NCI-H1694 (cell line): ENCODE measurements at regions not wholly inside any gene's neighbourhood (a gene's known extent, or its start where the extent isn't known, plus 50 kb on each side); places are given as distances from the start of the nearest gene placed in this dataset.

Experiments used
- DNase-seq: peaks from one replicate; lab custom pipeline; 2025; lab: John Stamatoyannopoulos, UW

- DNase-seq, result no peak
Observed at GRCh38 chr4:125135652-125136051, 179.1 kb upstream of the FAT4 start.

DNA sequence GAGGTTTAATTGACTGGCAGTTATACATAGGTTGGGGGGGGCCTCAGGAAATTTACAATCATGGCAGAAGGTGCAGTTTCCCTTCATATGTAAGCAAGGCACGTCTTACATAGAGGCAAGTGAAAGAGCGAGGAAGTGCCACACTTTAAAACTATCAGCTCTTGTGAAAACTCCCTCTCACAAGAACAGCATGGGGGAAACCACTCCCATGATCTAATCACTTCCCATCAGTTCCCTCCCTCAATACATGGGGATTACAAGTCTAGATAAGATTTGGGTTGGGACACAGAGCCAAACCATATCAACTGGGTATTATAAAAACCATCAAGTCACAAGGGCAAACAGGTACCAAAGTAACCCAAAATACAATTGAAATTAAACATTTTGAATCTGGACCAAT is 182.0 kb upstream of the FAT4 start:
- no peak for DNase-seq

- DNase-seq, result no peak
Observed at GRCh38 chr4:125131891-125132680, 182.7 kb upstream of the FAT4 start.

DNA sequence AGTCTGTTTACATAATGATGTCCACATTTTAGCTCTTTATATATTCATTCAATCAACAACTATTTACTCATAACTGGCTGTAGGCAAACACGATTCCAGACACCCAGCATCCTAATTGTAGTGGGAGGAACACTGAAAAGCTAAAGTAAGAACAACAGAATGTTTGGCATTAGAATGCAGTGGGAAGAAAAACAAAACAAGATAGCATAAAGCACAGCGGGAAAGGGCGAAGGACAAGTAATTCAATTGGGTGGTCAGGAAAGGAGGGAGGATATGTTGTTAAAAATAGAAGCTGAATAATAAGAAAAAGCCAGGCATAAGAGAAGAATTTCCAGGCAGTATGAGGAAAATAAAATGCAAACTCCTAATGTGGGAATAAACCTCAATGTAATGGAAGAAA is 189.5 kb upstream of the FAT4 start:
- no peak for DNase-seq

GRCh38 chr4:125123570-125124109 is 191.1 kb upstream of the FAT4 start:
- no peak for DNase-seq

DNA sequence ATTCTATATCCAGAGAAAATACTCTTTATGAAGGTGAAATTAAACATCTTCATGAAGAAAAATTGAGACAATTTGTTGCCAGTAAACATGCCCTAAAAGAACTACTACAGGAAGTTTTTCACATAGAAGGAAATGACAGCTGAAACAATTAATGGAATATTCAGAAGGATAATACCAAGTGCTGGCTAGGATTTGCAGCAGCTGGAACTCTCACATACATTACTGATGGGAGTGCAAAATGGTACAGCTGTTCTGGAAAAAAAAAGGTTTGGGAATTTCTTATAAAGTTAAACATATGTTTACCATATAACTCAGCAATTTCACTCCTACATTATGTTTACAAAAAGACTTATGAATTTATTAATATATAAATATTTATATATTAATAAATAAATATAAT is 193.2 kb upstream of the FAT4 start:
- DNase-seq, result no peak

DNA sequence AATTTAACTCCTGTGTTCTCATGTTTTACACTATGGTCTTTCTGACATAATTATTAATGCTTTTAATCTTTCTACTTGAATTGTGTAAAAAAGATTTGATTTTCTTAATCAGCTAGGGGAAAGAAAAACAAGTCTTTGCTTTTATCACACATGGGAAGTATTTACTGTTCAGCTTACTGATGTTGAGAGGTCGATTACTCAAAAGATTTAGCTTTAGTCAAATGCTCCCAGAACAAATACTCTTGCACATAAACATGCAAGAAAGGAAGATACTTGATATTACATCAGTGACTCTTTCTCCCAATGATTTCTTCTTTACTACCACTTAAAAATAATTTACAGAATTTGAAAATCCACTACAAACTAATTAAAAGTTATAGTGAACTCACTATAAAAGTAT is 198.3 kb upstream of the FAT4 start:
- no peak for DNase-seq

DNA sequence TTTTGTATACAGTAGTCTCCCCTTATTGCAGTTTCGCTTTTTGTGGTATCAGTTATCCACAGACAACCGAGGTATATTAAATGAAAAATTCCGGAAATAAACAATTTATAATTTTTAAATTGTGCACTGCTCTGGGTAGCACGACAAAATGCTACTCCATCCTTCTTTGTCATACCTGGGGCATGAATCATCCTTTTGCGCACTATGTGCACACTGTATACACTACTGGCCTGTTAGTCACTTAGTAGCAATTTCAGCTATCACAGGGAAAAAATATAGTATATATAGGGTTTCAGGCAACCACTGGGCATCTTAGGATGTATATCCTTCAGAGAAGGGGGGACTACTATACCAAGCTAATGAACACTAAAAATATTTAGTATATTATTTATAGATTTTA is 198.8 kb upstream of the FAT4 start:
- no peak for DNase-seq

- no peak for DNase-seq
Observed at GRCh38 chr4:125115476-125115875, 199.3 kb upstream of the FAT4 start.

- no peak for DNase-seq
Observed at GRCh38 chr4:125112536-125112935, 202.2 kb upstream of the FAT4 start.

DNA sequence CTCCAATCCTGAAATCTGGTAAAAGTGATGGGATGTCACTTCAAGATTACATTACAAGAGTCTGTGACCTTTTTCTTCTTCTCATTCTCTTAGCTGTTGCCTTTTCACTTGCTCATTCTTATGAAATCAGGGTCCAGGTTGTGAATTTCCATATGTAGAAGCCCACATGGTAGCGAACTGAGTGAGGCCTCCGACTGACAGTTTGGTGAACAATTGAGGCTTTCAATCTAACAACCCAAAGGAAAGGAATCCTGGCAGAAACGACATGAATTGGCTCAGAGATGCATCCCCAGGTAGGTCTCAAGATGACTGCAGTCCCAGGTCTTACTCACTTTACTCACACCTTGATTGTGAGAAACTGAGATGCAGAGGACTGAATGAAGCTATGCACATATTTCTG is 203.4 kb upstream of the FAT4 start:
- DNase-seq, result no peak

DNA sequence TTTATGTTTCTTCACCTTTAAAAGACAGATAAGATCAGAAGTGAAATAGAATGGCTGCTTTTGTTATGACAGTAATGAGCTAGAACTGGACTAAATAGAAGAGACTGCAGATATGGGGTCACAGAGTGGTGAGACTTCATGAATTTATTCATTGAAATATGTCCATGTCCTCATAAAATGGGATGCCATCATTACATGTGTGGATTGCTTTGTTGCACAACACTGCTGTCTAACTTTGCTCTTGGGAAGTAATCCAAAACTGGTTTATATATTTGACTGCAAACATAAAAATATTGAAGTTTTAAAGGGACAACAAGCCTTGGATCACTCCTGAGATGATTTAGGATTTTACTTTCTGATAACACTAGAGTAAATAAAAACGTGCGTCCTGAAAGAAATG is 209.2 kb upstream of the FAT4 start:
- DNase-seq, result no peak

GRCh38 chr4:125104616-125105015 is 210.1 kb upstream of the FAT4 start:
- DNase-seq, result no peak

DNA sequence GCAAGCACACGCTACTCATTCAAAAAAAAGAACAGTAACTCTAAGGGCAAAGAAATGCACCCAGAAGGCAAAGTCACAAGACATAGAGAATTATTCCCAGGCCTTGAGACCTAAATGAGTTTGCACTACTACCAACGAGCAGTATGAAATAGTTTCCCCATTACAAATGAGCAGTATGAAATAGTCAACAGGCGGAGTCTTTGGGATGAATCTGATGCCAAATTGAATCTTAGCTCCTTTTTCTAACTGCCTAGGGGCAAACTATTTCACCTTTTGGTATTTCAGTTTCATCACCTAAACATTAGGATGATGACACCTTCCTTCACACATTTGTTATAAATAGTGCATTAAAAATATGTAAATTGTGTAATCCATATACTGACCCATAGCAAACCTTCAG is 213.0 kb upstream of the FAT4 start:
- DNase-seq, result no peak

- DNase-seq, result no peak
Observed at GRCh38 chr4:125097729-125098128, 217.0 kb upstream of the FAT4 start.

- no peak for DNase-seq
Observed at GRCh38 chr4:125096662-125097061, 218.1 kb upstream of the FAT4 start.

DNA sequence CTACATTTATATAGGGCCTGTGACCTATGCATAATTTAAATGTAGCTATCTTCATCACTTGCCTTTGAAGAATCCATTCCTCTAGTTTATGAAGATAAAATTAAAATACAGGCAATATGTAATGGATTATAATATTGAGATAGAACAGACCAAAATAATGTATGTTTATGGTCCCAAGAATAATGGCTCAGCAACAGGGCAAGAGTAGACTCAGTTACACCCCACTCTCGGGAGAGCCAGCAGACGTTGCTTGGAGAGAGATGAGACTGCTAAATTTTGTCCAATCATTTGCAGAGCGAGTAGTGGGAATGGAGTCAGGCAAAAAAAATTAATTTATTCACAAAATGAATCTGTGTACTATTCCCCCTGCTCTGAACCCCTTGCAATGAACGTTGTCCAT is 223.2 kb upstream of the FAT4 start:
- no peak for DNase-seq

- DNase-seq, result no peak
Observed at GRCh38 chr4:125091101-125091500, 223.7 kb upstream of the FAT4 start.

DNA sequence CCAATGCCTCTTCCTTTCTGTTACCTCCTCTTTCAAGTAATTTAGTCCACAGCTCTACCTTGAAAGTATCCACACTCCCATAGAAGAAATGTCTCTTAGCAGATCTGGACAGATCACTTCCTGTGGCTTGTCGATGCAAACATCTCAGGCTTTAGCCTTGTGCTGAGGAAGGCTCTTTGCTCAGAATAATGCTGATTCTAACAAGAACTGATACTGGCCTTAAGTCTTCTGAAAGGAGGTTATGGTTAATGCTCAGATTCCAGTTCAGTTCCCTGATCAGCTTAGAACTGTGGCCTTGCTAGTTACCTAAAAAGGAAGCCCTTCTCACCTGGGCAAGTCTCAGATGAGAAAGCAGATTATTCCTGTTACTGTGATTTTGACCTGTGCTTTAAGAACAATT is 230.1 kb upstream of the FAT4 start:
- DNase-seq, result no peak

DNA sequence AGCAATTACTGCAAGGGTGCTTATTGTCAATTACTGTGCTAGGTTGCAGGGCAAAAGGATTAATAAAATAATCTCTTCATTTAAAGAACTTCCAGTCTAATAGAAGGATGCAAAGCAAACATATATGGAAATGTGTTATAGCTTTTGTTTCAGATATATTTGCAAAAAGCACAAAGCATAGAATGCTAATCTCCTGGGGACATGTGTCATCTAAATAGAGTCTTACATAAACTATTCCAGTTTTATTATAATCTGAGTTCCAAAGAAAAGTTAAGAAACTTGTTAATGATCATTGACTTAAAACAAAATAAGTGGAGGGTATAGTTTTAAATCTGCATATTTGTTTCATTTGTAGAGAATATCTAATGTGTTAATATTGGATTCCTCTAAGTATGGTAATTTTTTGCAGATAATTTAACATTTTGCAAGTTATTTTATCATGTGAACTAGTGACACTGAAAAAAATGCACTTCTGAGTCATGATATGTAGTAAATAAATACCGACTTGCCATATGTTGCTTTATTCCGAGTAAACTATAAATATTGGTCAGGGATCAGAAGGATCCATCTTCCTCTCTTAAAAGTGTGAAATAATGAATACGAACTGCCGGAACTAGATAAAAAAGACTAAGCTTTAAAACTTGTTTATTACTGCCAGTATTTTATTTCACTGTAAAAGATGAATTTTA is 231.9 kb upstream of the FAT4 start:
- DNase-seq, result no peak

GRCh38 chr4:125072269-125072668 is 242.5 kb upstream of the FAT4 start:
- DNase-seq, result no peak

GRCh38 chr4:125070861-125071260 is 243.9 kb upstream of the FAT4 start:
- DNase-seq, result no peak
